Mesenchymal stem cell (in vitro differentiated cells and primary cell): ENCODE measurements at regions not wholly inside any gene's neighbourhood (a gene's known extent, or its start where the extent isn't known, plus 50 kb on each side); places are given as distances from the start of the nearest gene placed in this dataset.

ENCODE experiments used
- DNase-seq: peaks from one replicate; pipeline ENCODE4 v3.0.0-alpha.2; 2013
- H2AFZ ChIP-seq: one replicate; pipeline ENCODE4 v1.6.1; 2013; ENCODE audit warnings: low read depth, mild to moderate bottlenecking, control low read depth, inconsistent platforms, low read length, moderate library complexity
- H2AK5ac ChIP-seq: 2 replicates; pipeline ENCODE4 v1.6.1; 2013; ENCODE audit warnings: low read length, moderate library complexity, mild to moderate bottlenecking, inconsistent platforms; ENCODE audit not compliant: severe bottlenecking
- H2BK120ac ChIP-seq: one replicate; pipeline ENCODE4 v1.6.1; 2013; ENCODE audit warnings: low read depth, mild to moderate bottlenecking, inconsistent platforms, low read length, moderate library complexity
- H2BK12ac ChIP-seq, 2 experiments: one replicate each; pipeline ENCODE4 v1.6.1; 2013; ENCODE audit warnings: inconsistent platforms in 2 of 2, low read length in 2 of 2, mild to moderate bottlenecking in 2 of 2, moderate library complexity in 2 of 2, control low read depth in 1 of 2
- H2BK15ac ChIP-seq: one replicate; pipeline ENCODE4 v1.6.1; 2013; ENCODE audit warnings: mild to moderate bottlenecking, low read depth, inconsistent platforms; ENCODE audit not compliant: poor library complexity, severe bottlenecking
- H2BK5ac ChIP-seq: 2 replicates; pipeline ENCODE4 v1.6.1; 2013; ENCODE audit warnings: low read depth, mild to moderate bottlenecking, low read length, control low read depth, inconsistent platforms; ENCODE audit not compliant: poor library complexity, severe bottlenecking
- H3K14ac ChIP-seq, 2 experiments: one replicate each; pipeline ENCODE4 v1.6.1; 2013; ENCODE audit warnings: inconsistent platforms in 2 of 2, low read length in 2 of 2, control low read depth in 1 of 2, mild to moderate bottlenecking in 1 of 2, moderate library complexity in 1 of 2
- H3K18ac ChIP-seq, 2 experiments: one replicate each; pipeline ENCODE4 v1.6.1; 2013; ENCODE audit warnings: inconsistent platforms in 2 of 2, low read length in 2 of 2, control low read depth in 1 of 2, low read depth in 1 of 2, mild to moderate bottlenecking in 1 of 2
- H3K23ac ChIP-seq, 2 experiments: one replicate each; pipeline ENCODE4 v1.6.1; 2013; ENCODE audit warnings: inconsistent platforms in 2 of 2, low read length in 2 of 2, mild to moderate bottlenecking in 2 of 2, moderate library complexity in 2 of 2, control low read depth in 1 of 2
- H3K27ac ChIP-seq: 2 replicates; pipeline ENCODE4 v1.5.1; 2013; ENCODE audit warnings: mild to moderate bottlenecking, moderate library complexity, low read length, control low read depth, inconsistent platforms; ENCODE audit not compliant: poor library complexity, severe bottlenecking
- H3K27me3 ChIP-seq, 2 experiments: 2 replicates each; pipeline versions ENCODE4 v1.6.1 to v1.7.0; 2013; ENCODE audit warnings: low read length in 2 of 2, mild to moderate bottlenecking in 2 of 2, moderate library complexity in 2 of 2, control low read depth in 1 of 2, inconsistent platforms in 1 of 2; ENCODE audit not compliant: control insufficient read depth in 1 of 2, insufficient read depth in 1 of 2
- H3K36me3 ChIP-seq, 2 experiments: 2 replicates each; pipeline versions ENCODE4 v1.6.1 to v1.7.0; 2013; ENCODE audit warnings: low read length in 2 of 2, control low read depth in 1 of 2, inconsistent platforms in 1 of 2, low read depth in 1 of 2, mild to moderate bottlenecking in 1 of 2; ENCODE audit not compliant: insufficient read depth in 2 of 2, control insufficient read depth in 1 of 2
- H3K4ac ChIP-seq, 2 experiments: one replicate each; pipeline ENCODE4 v1.6.1; 2013; ENCODE audit warnings: inconsistent platforms in 2 of 2, low read length in 2 of 2, mild to moderate bottlenecking in 2 of 2, moderate library complexity in 2 of 2, control low read depth in 1 of 2, low read depth in 1 of 2
- H3K4me1 ChIP-seq: 2 replicates; pipeline ENCODE4 v1.6.1; 2013; ENCODE audit warnings: low read depth, low read length, control low read depth; ENCODE audit not compliant: control insufficient read depth, insufficient read depth
- H3K4me2 ChIP-seq: 2 replicates; pipeline ENCODE4 v1.6.1; 2013; ENCODE audit warnings: low read length, mild to moderate bottlenecking, inconsistent platforms; ENCODE audit not compliant: poor library complexity, severe bottlenecking
- H3K4me3 ChIP-seq, 2 experiments: 2 replicates each; pipeline versions ENCODE4 v1.5.1 to v1.7.0; 2013; ENCODE audit warnings: low read length in 2 of 2, mild to moderate bottlenecking in 2 of 2, control low read depth in 1 of 2, low read depth in 1 of 2; ENCODE audit not compliant: insufficient read depth in 1 of 2
- H3K79me1 ChIP-seq: replicated peaks from 2 replicates; pipeline ENCODE4 v1.6.1; 2013; ENCODE audit warnings: mild to moderate bottlenecking, control low read depth, low read length, inconsistent platforms; ENCODE audit not compliant: poor library complexity, severe bottlenecking
- H3K9ac ChIP-seq: 2 replicates; pipeline ENCODE4 v1.7.0; 2013; ENCODE audit warnings: mild to moderate bottlenecking, low read length, moderate library complexity
- H3K9me3 ChIP-seq: 2 replicates; pipeline ENCODE4 v1.7.0; 2013; ENCODE audit warnings: mild to moderate bottlenecking, low read length; ENCODE audit not compliant: control insufficient read depth
- H4K8ac ChIP-seq: one replicate; pipeline ENCODE4 v1.6.1; 2013; ENCODE audit warnings: inconsistent platforms, mild to moderate bottlenecking, low read length, moderate library complexity
- H4K91ac ChIP-seq: one replicate; pipeline ENCODE4 v1.6.1; 2013; ENCODE audit warnings: mild to moderate bottlenecking, low read length, inconsistent platforms
- WGBS: methylation state at CpG from one replicate; pipeline ENCODE4 v1.1.7; 2013; ENCODE audit warnings: mixed read lengths; 5-methylcytosine and 5-hydroxymethylcytosine counted together

- DNase-seq: no peak
- H3K79me1 ChIP-seq: no peaks in the 10 kb centered on the region
- no peak overlapping the region for H3K9ac ChIP-seq
- H3K4me2 ChIP-seq: no peak overlapping the region
- H2AFZ ChIP-seq: no peak overlapping the region
- no peaks in the 10 kb centered on the region for H3K27me3 ChIP-seq
- H3K9me3 ChIP-seq: no peaks in the 10 kb centered on the region
- no peak overlapping the region for H4K8ac ChIP-seq
- H3K27ac ChIP-seq: no peak overlapping the region
- no peak overlapping the region for H3K4ac ChIP-seq
- no peak overlapping the region for H2AK5ac ChIP-seq
- no peaks in the 10 kb centered on the region for H3K4me1 ChIP-seq
- no peak overlapping the region for H3K23ac ChIP-seq
- H2BK12ac ChIP-seq: no peak overlapping the region
- whole genome bisulfite sequencing: 100% methylated on average over 1 of the region's 2 CpGs
- no peak overlapping the region for H3K4me3 ChIP-seq
- no peak overlapping the region for H4K91ac ChIP-seq
- no peak overlapping the region for H2BK5ac ChIP-seq
- H3K14ac ChIP-seq: no peak overlapping the region
- H2BK120ac ChIP-seq: no peak overlapping the region
- H2BK15ac ChIP-seq: no peak overlapping the region
- H3K18ac ChIP-seq: no peak overlapping the region
- H3K36me3 ChIP-seq: no peaks in the 10 kb centered on the region
These were observed 307.0 kb downstream of the SPRY2 start for GRCh38 chr13:80033951-80034350.

GRCh38 chr13:80033286-80033685, 307.6 kb downstream of the SPRY2 start:
- Histone ChIP-seq H3K36me3 (no peaks in the 10 kb centered on the region), H2BK5ac (no peak overlapping the region)

GRCh38 chr13:80030491-80030890, 310.4 kb downstream of the SPRY2 start:
- Histone ChIP-seq H3K14ac (no peak overlapping the region), H3K27ac (no peak overlapping the region), H3K4me2 (no peak overlapping the region), H2BK12ac (no peak overlapping the region), H3K23ac (no peak overlapping the region), H3K9ac (no peak overlapping the region), H3K36me3 (no peaks in the 10 kb centered on the region), H2AFZ (no peak overlapping the region), H4K91ac (no peak overlapping the region), H4K8ac (no peak overlapping the region), H2AK5ac (no peak overlapping the region), H3K27me3 (no peaks in the 10 kb centered on the region), H3K4me1 (no peaks in the 10 kb centered on the region), H2BK15ac (no peak overlapping the region), H3K79me1 (no peaks in the 10 kb centered on the region), H3K9me3 (no peaks in the 10 kb centered on the region), H3K18ac (no peak overlapping the region), H3K4me3 (no peak overlapping the region), H2BK5ac (no peak overlapping the region), H2BK120ac (no peak overlapping the region), H3K4ac (no peak overlapping the region)
- DNase-seq: peak; percentile 12
- WGBS: 93% methylated on average over 1 of the region's 3 CpGs

More at GRCh38 chr13:80033286-80033685, 307.6 kb downstream of the SPRY2 start:
- no peak overlapping the region for H2BK15ac ChIP-seq
- H2BK12ac ChIP-seq: no peak overlapping the region
- no peaks in the 10 kb centered on the region for H3K9me3 ChIP-seq
- H2AK5ac ChIP-seq: no peak overlapping the region
- no peak overlapping the region for H3K27ac ChIP-seq
- WGBS: 75% methylated on average over 1 of the region's 1 CpG
- H3K23ac ChIP-seq: no peak overlapping the region
- no peak overlapping the region for H2AFZ ChIP-seq
- no peak overlapping the region for H3K18ac ChIP-seq
- H3K4me2 ChIP-seq: no peak overlapping the region
- H3K4me3 ChIP-seq: no peak overlapping the region
- no peaks in the 10 kb centered on the region for H3K4me1 ChIP-seq
- no peak overlapping the region for H4K8ac ChIP-seq
- no peak overlapping the region for H3K9ac ChIP-seq
- H3K4ac ChIP-seq: no peak overlapping the region
- DNase-seq: no peak
- no peaks in the 10 kb centered on the region for H3K27me3 ChIP-seq
- no peak overlapping the region for H3K14ac ChIP-seq
- H2BK120ac ChIP-seq: no peak overlapping the region
- no peaks in the 10 kb centered on the region for H3K79me1 ChIP-seq
- no peak overlapping the region for H4K91ac ChIP-seq

- Histone ChIP-seq H2BK12ac (no peak overlapping the region), H4K91ac (no peak overlapping the region), H3K4me3 (no peak overlapping the region), H3K36me3 (no peaks in the 10 kb centered on the region), H3K27ac (no peak overlapping the region), H3K4me2 (no peak overlapping the region), H3K14ac (no peak overlapping the region), H2AK5ac (no peak overlapping the region), H3K4me1 (no peaks in the 10 kb centered on the region), H3K9ac (no peak overlapping the region), H4K8ac (no peak overlapping the region), H2BK15ac (no peak overlapping the region), H3K18ac (no peak overlapping the region), H3K23ac (no peak overlapping the region), H3K79me1 (no peaks in the 10 kb centered on the region), H3K9me3 (no peaks in the 10 kb centered on the region), H2AFZ (no peak overlapping the region), H3K4ac (no peak overlapping the region), H2BK5ac (no peak overlapping the region), H3K27me3 (no peaks in the 10 kb centered on the region), H2BK120ac (no peak overlapping the region)
- no peak for DNase-seq
- 97% methylated on average over 2 of the region's 2 CpGs for WGBS
These were observed 311.8 kb downstream of the SPRY2 start for GRCh38 chr13:80029170-80029569.
